WI38 (cell line): ENCODE measurements at regions not wholly inside any gene's neighbourhood (a gene's known extent, or its start where the extent isn't known, plus 50 kb on each side); places are given as distances from the start of the nearest gene placed in this dataset.

Experiments used
- H3K4me3 ChIP-seq: 2 replicates; pipeline ENCODE4 v1.5.1; 2011; ENCODE audit warnings: low read depth, mild to moderate bottlenecking, control low read depth, low read length
- CTCF ChIP-seq: IDR thresholded peaks from 2 replicates; pipeline ENCODE4 v1.5.1; 2012; ENCODE audit warnings: low read depth, mild to moderate bottlenecking, control low read depth, low read length

- no peak overlapping the region for H3K4me3 ChIP-seq
- TF ChIP-seq CTCF: no peak
Observed at GRCh38 chr10:107502229-107502985, 337.9 kb upstream of the SORCS1 start.

GRCh38 chr10:107498983-107499382 is 334.5 kb upstream of the SORCS1 start:
- no peak overlapping the region for H3K4me3 ChIP-seq
- no peak for TF ChIP-seq CTCF

- H3K4me3 ChIP-seq: no peak overlapping the region
- no peak for TF ChIP-seq CTCF
Observed at GRCh38 chr10:107497024-107497423, 332.5 kb upstream of the SORCS1 start.

GRCh38 chr10:107496594-107496993 is 332.1 kb upstream of the SORCS1 start:
- TF ChIP-seq CTCF: no peak
- H3K4me3 ChIP-seq: no peak overlapping the region

- no peak for TF ChIP-seq CTCF
- H3K4me3 ChIP-seq: no peak overlapping the region
Observed at GRCh38 chr10:107492389-107492788, 327.9 kb upstream of the SORCS1 start.

- TF ChIP-seq CTCF: no peak
- no peak overlapping the region for H3K4me3 ChIP-seq
Observed at GRCh38 chr10:107490389-107490788, 325.9 kb upstream of the SORCS1 start.

GRCh38 chr10:107487284-107487683 is 322.8 kb upstream of the SORCS1 start:
- TF ChIP-seq CTCF: no peak

More at GRCh38 chr10:107487284-107487683, 322.8 kb upstream of the SORCS1 start:
- H3K4me3 ChIP-seq: no peak overlapping the region
